ENCODE measurements at regions not wholly inside any gene's neighbourhood (a gene's known extent, or its start where the extent isn't known, plus 50 kb on each side); places are given as distances from the start of the nearest gene placed in this dataset.

GRCh38 chr10:43002596-43002995 is 74.3 kb upstream of the RET start:
- H3K4me2 ChIP-seq (ENCODE audit: control insufficient read depth, insufficient read depth) = no peak overlapping the region
- ChIA-PET CTCF (no interaction called here), POLR2A (no interaction called here), RAD21 (ENCODE audit: unreplicated experiment) (no interaction called here), SMC1A (ENCODE audit: uncharacterized antibody, unreplicated experiment) (no interaction called here)
- H3K9me3 ChIP-seq (replicated peaks; ENCODE audit: control insufficient read depth, insufficient read depth, low read length) = no peaks in the 10 kb centered on the region
- FAIRE-seq (no peak), DNase-seq (ENCODE audit: low read depth, low spot score) (no peak), ATAC-seq (no peak)
- BruUV-seq (replicated peaks) = no TSS peak
- intact Hi-C loops (cut with micrococcal nuclease; ENCODE audit: unreplicated experiment) (no loop called here), in situ Hi-C loops (cut with MboI) (loop anchor here (25.0 kb wide), 1 partner anchor 110 kb away; no protein-coding TSS in a partner anchor)
- no peak overlapping the region for H3K4me3 ChIP-seq
- H3K79me2 ChIP-seq (ENCODE audit: control insufficient read depth, insufficient read depth, low read length) = no peaks in the 10 kb centered on the region
- 0% methylated on average over 5 of the region's 6 CpGs for WGBS (ENCODE audit: insufficient coverage, insufficient replicate concordance, low lambda C conversion rate, missing lambda C conversion rate)
- no peaks in the 10 kb centered on the region for H3K27me3 ChIP-seq (replicated peaks in 1 of 2; ENCODE audit: control insufficient read depth in 2 of 2, insufficient read depth in 2 of 2, low read length in 1 of 2)
- H3K9ac ChIP-seq (ENCODE audit: control insufficient read depth, insufficient read depth, low read length) = no peak overlapping the region
- TF ChIP-seq RELB (IDR thresholded peaks at IDR 0.05; ENCODE audit: low read depth) (no peak), MXI1 (IDR thresholded peaks at IDR 0.05; ENCODE audit: low read depth, low read length) (no peak)
- H2AFZ ChIP-seq (ENCODE audit: control insufficient read depth, low read depth, low read length) = no peak overlapping the region
- no peaks in the 10 kb centered on the region for H4K20me1 ChIP-seq (ENCODE audit: control insufficient read depth, insufficient read depth)
- H3K36me3 ChIP-seq (ENCODE audit: control insufficient read depth in 2 of 2, insufficient read depth in 2 of 2, low read length in 1 of 2) = no peaks in the 10 kb centered on the region
- no peaks in the 10 kb centered on the region for H3K4me1 ChIP-seq (ENCODE audit: control insufficient read depth, insufficient read depth, low read length)
- H3K27ac ChIP-seq (ENCODE audit: control insufficient read depth, insufficient read depth) = no peak overlapping the region

- Histone ChIP-seq H3K79me2 (ENCODE audit: control insufficient read depth, insufficient read depth, low read length) (no peaks in the 10 kb centered on the region), H3K9me3 (replicated peaks; ENCODE audit: control insufficient read depth, insufficient read depth, low read length) (no peaks in the 10 kb centered on the region), H4K20me1 (ENCODE audit: control insufficient read depth, insufficient read depth) (no peaks in the 10 kb centered on the region), H3K36me3 (ENCODE audit: control insufficient read depth in 2 of 2, insufficient read depth in 2 of 2, low read length in 1 of 2) (no peaks in the 10 kb centered on the region), H3K4me2 (ENCODE audit: control insufficient read depth, insufficient read depth) (no peak overlapping the region), H3K9ac (ENCODE audit: control insufficient read depth, insufficient read depth, low read length) (no peak overlapping the region), H3K4me3 (no peak overlapping the region), H3K27ac (ENCODE audit: control insufficient read depth, insufficient read depth) (no peak overlapping the region), H3K27me3 (replicated peaks in 1 of 2; ENCODE audit: control insufficient read depth in 2 of 2, insufficient read depth in 2 of 2, low read length in 1 of 2) (no peaks in the 10 kb centered on the region; a peak in 1 of 4 replicates), H3K4me1 (ENCODE audit: control insufficient read depth, insufficient read depth, low read length) (no peaks in the 10 kb centered on the region), H2AFZ (ENCODE audit: control insufficient read depth, low read depth, low read length) (no peak overlapping the region)
- POLR2A ChIA-PET = no interaction called here
- ATAC-seq (no peak), DNase-seq (ENCODE audit: low read depth, low spot score) (no peak), FAIRE-seq (no peak)
- SMC1A ChIA-PET (ENCODE audit: uncharacterized antibody, unreplicated experiment) = no interaction called here
- RAD21 ChIA-PET (ENCODE audit: unreplicated experiment) = no interaction called here
- intact Hi-C loops (cut with micrococcal nuclease; ENCODE audit: unreplicated experiment) = no loop called here
- CTCF ChIA-PET = interaction anchor here (0.7 kb wide), 1 partner anchor 83 kb away, joined by 3 read pairs; no protein-coding TSS in a partner anchor
- no TSS peak for BruUV-seq (replicated peaks)
- 0% methylated on average over 1 of the region's 1 CpG for WGBS (ENCODE audit: insufficient coverage, insufficient replicate concordance, low lambda C conversion rate, missing lambda C conversion rate)
- in situ Hi-C loops (cut with MboI) = loop anchor here (25.0 kb wide), 1 partner anchor 106 kb away; no protein-coding TSS in a partner anchor
- TF ChIP-seq CBX5 (IDR thresholded peaks at IDR 0.05; ENCODE audit: low read depth) (no peak), NFYA (IDR thresholded peaks at IDR 0.05; ENCODE audit: borderline replicate concordance, low read depth, low read length) (no peak), MEF2B (IDR thresholded peaks at IDR 0.05; ENCODE audit: partially characterized antibody, poor library complexity, severe bottlenecking) (no peak), JUND (IDR thresholded peaks at IDR 0.05; ENCODE audit: low read depth, low read length) (no peak), WRNIP1 (IDR thresholded peaks at IDR 0.05; ENCODE audit: borderline replicate concordance, low read depth, low read length) (no peak), TARDBP (IDR thresholded peaks at IDR 0.05; ENCODE audit: borderline replicate concordance) (no peak), CBFB (IDR thresholded peaks at IDR 0.05; ENCODE audit: low read depth) (no peak), ZNF622 (IDR thresholded peaks at IDR 0.05) (no peak), MTA3 (IDR thresholded peaks at IDR 0.05; ENCODE audit: borderline replicate concordance, low read length) (no peak), RELA (IDR thresholded peaks at IDR 0.05; ENCODE audit: borderline replicate concordance, partially characterized antibody) (no peak), ZNF217 (IDR thresholded peaks at IDR 0.05) (no peak), ZNF274 (IDR thresholded peaks at IDR 0.05; ENCODE audit: insufficient read depth, insufficient read length) (no peak), NFYB (IDR thresholded peaks at IDR 0.05; ENCODE audit: insufficient read depth, low read depth, low read length) (no peak)
These were observed 70.4 kb upstream of the RET start for GRCh38 chr10:43006490-43006889.

All from GM12878 (cell line).